Neural cell (in vitro differentiated cells): ENCODE measurements at regions not wholly inside any gene's neighbourhood (a gene's known extent, or its start where the extent isn't known, plus 50 kb on each side); places are given as distances from the start of the nearest gene placed in this dataset.

Source experiments
- CTCF ChIP-seq: fragments of 450-650 bp; IDR thresholded peaks from 2 replicates; pipeline ENCODE4 v1.5.1; 2014; ENCODE audit warnings: antibody characterized with exemption, mild to moderate bottlenecking, moderate library complexity; ENCODE audit not compliant: poor library complexity, severe bottlenecking
- EP300 ChIP-seq: fragments of 450-650 bp; conservative IDR thresholded peaks from 2 replicates; pipeline ENCODE4 v1.6.1; 2014; ENCODE audit warnings: antibody characterized with exemption, mild to moderate bottlenecking, moderate library complexity; ENCODE audit not compliant: poor library complexity, severe bottlenecking
- POLR2AphosphoS5 ChIP-seq: IDR thresholded peaks from 2 replicates; pipeline ENCODE4 v1.6.1; 2012
- RAD21 ChIP-seq: fragments of 450-650 bp; conservative IDR thresholded peaks from 2 replicates; pipeline ENCODE4 v1.6.1; 2014; ENCODE audit warnings: antibody characterized with exemption, mild to moderate bottlenecking, moderate library complexity
- TAF1 ChIP-seq: IDR thresholded peaks from 2 replicates; pipeline ENCODE4 v1.6.1; 2012; ENCODE audit warnings: low read depth

- TF ChIP-seq RAD21 (no peak), CTCF (no peak), TAF1 (no peak), POLR2AphosphoS5 (no peak), EP300 (no peak)
These were observed 219.0 kb upstream of the DSEL start for GRCh38 chr18:67735506-67735905.
